Adrenal gland (tissue), 9 donors: ENCODE measurements at regions not wholly inside any gene's neighbourhood (a gene's known extent, or its start where the extent isn't known, plus 50 kb on each side); places are given as distances from the start of the nearest gene placed in this dataset.

ENCODE experiments used
- DNase-seq, 7 donors: peaks; one replicate each; pipeline ENCODE4 v3.0.0-alpha.2; 2019 to 2020
- H3K27ac ChIP-seq, 5 donors: fragments of 200-600 bp; sonication (generic) in 4 of 5; 1 replicate in 3 of 5; 2 replicates in 2 of 5; pipeline versions ENCODE4 v1.5.1 to v1.8.0; 2016 to 2020; ENCODE audit warnings: mild to moderate bottlenecking in 1 of 5
- H3K27me3 ChIP-seq: fragments of 200-600 bp; 2 replicates; pipeline ENCODE4 v1.8.0; 2021
- H3K36me3 ChIP-seq, 2 donors: fragments of 200-600 bp; replicated peaks in 1 of 2; 1 replicate in 1 of 2; 2 replicates in 1 of 2; pipeline versions ENCODE4 v1.5.1 to v1.8.0; 2018 to 2022
- H3K4me1 ChIP-seq, 2 donors: fragments of 200-600 bp; replicated peaks in 1 of 2; 1 replicate in 1 of 2; 2 replicates in 1 of 2; pipeline versions ENCODE4 v1.5.1 to v1.8.0; 2018 to 2021
- H3K4me3 ChIP-seq, 4 donors: fragments of 200-600 bp; sonication (generic) in 3 of 4; one replicate each; pipeline ENCODE4 v1.5.1; 2016 to 2018
- H3K9me3 ChIP-seq, 3 donors: fragments of 200-600 bp; sonication (generic) in 1 of 3; replicated peaks in 1 of 3; 1 replicate in 2 of 3; 2 replicates in 1 of 3; pipeline versions ENCODE4 v1.5.1 to v1.8.0; 2016 to 2021
- POLR2A ChIP-seq, 2 donors: fragments of 450-650 bp; IDR thresholded peaks; one replicate each; pipeline ENCODE4 v1.6.1; 2017; ENCODE audit warnings: antibody characterized with exemption in 2 of 2, mild to moderate bottlenecking in 2 of 2, moderate library complexity in 1 of 2
- WGBS, 4 donors: extraction: QIAGEN DNeasy Blood & Tissue Kit in 2 of 4; methylation state at CpG; one replicate each; pipeline versions ENCODE4 v1.1.5 to v1.1.7; 2013 to 2017; 5-methylcytosine and 5-hydroxymethylcytosine counted together
- intact Hi-C, 2 donors: fragments of 100-400 bp; cut with DNase I; formaldehyde crosslinking; loops; one replicate each; pipeline versions ENCODE4 v1.14.1 to v1.15.0; 2022 to 2023
- TF ChIP-seq, protein P1 (sequence below), 6 experiments: fragments of 450-650 bp in 4 of 6; fragments of 200-600 bp in 2 of 6; sonication (generic) in 1 of 6; IDR thresholded peaks; 1 replicate in 5 of 6; 2 replicates in 1 of 6; pipeline versions ENCODE4 v1.5.1 to v1.8.0; 2016 to 2021; ENCODE audit warnings: antibody characterized with exemption in 6 of 6, mild to moderate bottlenecking in 2 of 6, moderate library complexity in 1 of 6
- donor health status: healthy with polysubstance abuse.
- donor health status: Bipolar disorder and iron deficiency.
- donor health status: DM: yes; HTN: yes; CAD: no.
- donor health status: DM: no; HTN: no; CAD: no.
- donor health status: DM: no; HTN: no; CAD: no.

DNA sequence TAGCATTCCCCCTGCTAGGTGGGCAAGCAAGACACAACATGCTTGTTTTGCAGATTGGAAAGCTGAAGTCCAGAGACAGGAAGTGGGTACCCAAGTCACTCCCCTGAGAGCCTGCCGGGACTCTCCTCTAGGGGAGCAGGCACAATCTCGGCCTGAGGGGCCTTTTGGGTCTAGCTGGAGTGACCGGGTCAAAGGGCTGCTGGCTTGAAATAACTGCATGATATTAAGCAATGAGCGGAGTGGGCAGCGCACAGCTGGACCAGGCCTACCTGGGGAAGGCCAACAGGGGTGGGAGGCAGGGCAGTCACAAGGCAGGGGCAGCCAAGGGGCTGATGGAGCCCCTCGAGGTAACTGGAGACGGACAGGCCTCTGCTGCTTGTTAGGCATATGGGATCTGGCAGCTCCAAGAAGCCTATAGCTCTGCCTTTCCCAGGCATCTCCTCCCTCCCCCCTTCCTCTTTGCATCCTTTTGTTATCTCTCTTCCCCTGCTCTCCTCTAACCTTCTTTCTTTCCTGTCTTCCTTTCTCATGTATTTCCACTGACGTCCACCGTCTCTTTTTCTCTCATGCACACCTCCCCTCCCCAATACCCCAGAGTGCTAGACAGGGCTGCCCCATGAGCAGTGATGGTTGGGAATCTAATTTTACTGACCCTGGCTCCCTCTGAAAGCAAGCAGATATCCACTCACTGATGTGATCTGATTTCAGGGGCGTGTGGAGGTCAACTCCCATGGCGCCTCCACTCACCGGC is 237.5 kb downstream of the LOXHD1 start:
- WGBS, 4 donors: 76 to 91% (median 78%) methylated on average over 12 of the region's 12 CpGs
- TF ChIP-seq POLR2A (IDR thresholded peaks at IDR 0.05): no peak
- TF ChIP-seq, protein P1, sequence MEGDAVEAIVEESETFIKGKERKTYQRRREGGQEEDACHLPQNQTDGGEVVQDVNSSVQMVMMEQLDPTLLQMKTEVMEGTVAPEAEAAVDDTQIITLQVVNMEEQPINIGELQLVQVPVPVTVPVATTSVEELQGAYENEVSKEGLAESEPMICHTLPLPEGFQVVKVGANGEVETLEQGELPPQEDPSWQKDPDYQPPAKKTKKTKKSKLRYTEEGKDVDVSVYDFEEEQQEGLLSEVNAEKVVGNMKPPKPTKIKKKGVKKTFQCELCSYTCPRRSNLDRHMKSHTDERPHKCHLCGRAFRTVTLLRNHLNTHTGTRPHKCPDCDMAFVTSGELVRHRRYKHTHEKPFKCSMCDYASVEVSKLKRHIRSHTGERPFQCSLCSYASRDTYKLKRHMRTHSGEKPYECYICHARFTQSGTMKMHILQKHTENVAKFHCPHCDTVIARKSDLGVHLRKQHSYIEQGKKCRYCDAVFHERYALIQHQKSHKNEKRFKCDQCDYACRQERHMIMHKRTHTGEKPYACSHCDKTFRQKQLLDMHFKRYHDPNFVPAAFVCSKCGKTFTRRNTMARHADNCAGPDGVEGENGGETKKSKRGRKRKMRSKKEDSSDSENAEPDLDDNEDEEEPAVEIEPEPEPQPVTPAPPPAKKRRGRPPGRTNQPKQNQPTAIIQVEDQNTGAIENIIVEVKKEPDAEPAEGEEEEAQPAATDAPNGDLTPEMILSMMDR (IDR thresholded peaks at IDR 0.05): no peak
- Histone ChIP-seq H3K27me3 (no peaks in the 10 kb centered on the region), H3K27ac (peak overlapping the region in 1 of 5 donors; percentile 55), H3K36me3 (no peaks in the 10 kb centered on the region), H3K4me1 (peaks cover 0 to 15% of the 10 kb centered on the region in 2 donors), H3K4me3 (no peak overlapping the region), H3K9me3 (no peaks in the 10 kb centered on the region)
- intact Hi-C loops: no loop called here
- peak in 1 of 7 donors; percentile 49 for DNase-seq

DNA sequence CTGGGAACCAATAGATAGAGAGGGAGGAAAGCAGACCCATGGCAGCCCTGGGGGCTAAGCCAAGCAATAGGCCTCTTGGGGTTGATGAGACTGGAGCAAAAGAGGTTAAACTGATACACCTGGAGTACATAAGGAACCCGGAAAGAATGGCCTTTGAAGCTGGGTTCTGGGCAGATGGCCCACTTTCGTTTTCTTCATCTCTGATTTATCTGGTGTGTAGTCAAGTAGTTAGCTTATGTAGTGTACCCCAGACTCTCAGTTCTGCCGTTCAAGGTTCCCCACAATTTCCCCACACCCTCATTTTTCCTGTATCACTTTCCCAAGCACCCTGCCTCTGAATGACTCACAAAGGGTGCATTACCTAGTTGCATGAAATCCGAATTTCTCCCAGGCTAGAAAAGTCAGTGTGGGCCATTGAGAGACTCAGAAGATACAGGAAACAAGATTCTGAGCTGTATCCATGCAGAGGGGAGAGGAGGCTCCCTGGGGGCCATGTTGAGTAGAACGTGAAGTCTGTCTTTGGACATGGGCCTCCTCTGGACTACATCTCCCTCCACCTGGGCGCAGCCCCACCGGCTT is 235.0 kb downstream of the LOXHD1 start:
- peak in 1 of 7 donors; percentile 42 for DNase-seq
- no peaks in the 10 kb centered on the region for H3K9me3 ChIP-seq
- intact Hi-C loops: no loop called here
- TF ChIP-seq, protein P1 (IDR thresholded peaks at IDR 0.05): no peak
- no peak for TF ChIP-seq POLR2A (IDR thresholded peaks at IDR 0.05)
- WGBS, 4 donors: 68 to 79% (median 73%) methylated on average over 7 of the region's 7 CpGs
- H3K4me3 ChIP-seq: no peak overlapping the region
- no peaks in the 10 kb centered on the region for H3K36me3 ChIP-seq
- peaks cover 0 to 15% of the 10 kb centered on the region in 2 donors for H3K4me1 ChIP-seq
- peak overlapping the region in 1 of 5 donors; percentile 71 for H3K27ac ChIP-seq
- no peaks in the 10 kb centered on the region for H3K27me3 ChIP-seq

DNA sequence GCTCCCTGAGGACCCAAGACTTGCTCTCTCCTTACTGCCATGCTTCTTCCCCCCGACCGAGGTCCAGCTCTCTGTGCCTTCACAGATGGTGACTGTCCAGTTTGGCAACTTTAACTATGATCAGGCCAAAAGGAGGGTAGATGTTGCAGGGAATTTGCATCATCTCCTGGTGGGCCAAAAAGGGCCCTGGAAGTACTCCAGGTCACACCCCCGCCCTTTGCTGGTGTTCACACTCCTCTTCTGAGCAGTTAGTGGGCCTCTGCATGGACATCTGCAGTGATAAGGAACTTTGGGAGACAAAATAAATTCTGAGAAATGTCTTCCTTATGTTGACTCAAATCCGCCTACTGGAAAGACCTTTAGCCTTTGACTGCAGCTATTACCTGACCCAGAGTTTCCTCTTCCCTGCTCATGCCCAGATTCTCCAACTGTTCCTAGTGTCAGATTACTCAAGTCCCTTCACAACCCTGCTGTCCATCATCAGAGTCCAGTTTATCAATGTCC is 234.4 kb downstream of the LOXHD1 start:
- TF ChIP-seq, protein P1 (IDR thresholded peaks at IDR 0.05): no peak
- no peak for TF ChIP-seq POLR2A (IDR thresholded peaks at IDR 0.05)
- intact Hi-C loops: no loop called here
- Histone ChIP-seq H3K4me3 (no peak overlapping the region), H3K27me3 (no peaks in the 10 kb centered on the region), H3K4me1 (peaks cover 0 to 15% of the 10 kb centered on the region in 2 donors), H3K27ac (peak overlapping the region in 1 of 5 donors; percentile 71), H3K36me3 (no peaks in the 10 kb centered on the region), H3K9me3 (no peaks in the 10 kb centered on the region)
- 66 to 87% (median 74%) methylated on average over 4 of the region's 4 CpGs for WGBS, 4 donors
- DNase-seq: peak in 5 of 7 donors; percentile 26 to 65 (median 37)

DNA sequence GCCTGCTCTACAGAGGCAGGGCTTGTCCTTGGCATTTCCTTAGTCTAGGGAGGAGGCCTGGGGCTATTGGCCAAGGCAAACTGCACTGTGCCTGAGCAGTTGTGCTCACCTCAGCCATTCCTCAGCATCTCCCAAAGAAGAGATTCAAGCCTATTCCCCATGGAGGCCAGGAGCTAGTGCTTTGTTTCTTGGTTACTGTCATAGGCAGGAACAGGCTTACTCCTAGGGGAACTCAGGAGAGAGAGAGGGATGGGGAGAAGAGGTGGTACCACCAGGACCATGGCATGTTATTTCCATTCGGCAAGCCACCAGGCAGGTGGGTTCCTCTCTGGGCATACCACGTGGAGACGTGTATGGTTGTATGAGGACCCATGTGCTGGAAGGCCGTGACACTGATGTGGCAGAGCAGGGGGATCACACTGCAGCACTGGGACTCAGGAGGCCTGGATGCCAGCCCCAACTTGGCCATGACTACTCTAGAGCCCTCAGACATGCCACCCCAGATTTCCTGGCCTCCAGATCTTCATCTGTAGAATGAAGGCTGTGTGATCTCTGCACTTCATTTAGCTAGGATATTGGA is 233.7 kb downstream of the LOXHD1 start:
- 90 to 97% (median 97%) methylated on average over 4 of the region's 4 CpGs; no CpG with 5 or more reads in 1 of the 4 donors for WGBS, 4 donors
- H3K4me3 ChIP-seq: no peak overlapping the region
- peak in 1 of 7 donors; percentile 42 for DNase-seq
- H3K27ac ChIP-seq: peak overlapping the region in 1 of 5 donors; percentile 6
- peaks cover 0 to 15% of the 10 kb centered on the region in 2 donors for H3K4me1 ChIP-seq
- H3K27me3 ChIP-seq: no peaks in the 10 kb centered on the region
- intact Hi-C loops: no loop called here
- TF ChIP-seq, protein P1 (IDR thresholded peaks at IDR 0.05): no peak
- TF ChIP-seq POLR2A (IDR thresholded peaks at IDR 0.05): no peak
- H3K36me3 ChIP-seq: no peaks in the 10 kb centered on the region
- no peaks in the 10 kb centered on the region for H3K9me3 ChIP-seq
